SK-N-SH (cell line): ENCODE measurements at regions not wholly inside any gene's neighbourhood (a gene's known extent, or its start where the extent isn't known, plus 50 kb on each side); places are given as distances from the start of the nearest gene placed in this dataset.

ENCODE experiments used
- GABPA ChIP-seq: IDR thresholded peaks from 2 replicates; pipeline ENCODE4 v1.4.0; 2012; ENCODE audit warnings: low read depth, mild to moderate bottlenecking
- POLR2AphosphoS5 ChIP-seq: IDR thresholded peaks from 2 replicates; pipeline ENCODE4 v1.6.1; 2012; ENCODE audit warnings: low read depth, low read length
- RFX5 ChIP-seq: IDR thresholded peaks from 2 replicates; pipeline ENCODE4 v1.6.1; 2012; ENCODE audit warnings: mild to moderate bottlenecking, improper control_type of control experiment, low read length
- ZBTB33 ChIP-seq: IDR thresholded peaks from 2 replicates; pipeline ENCODE4 v1.4.0; 2012; ENCODE audit warnings: low read depth, borderline replicate concordance
- TF ChIP-seq, protein P1 (sequence below): fragments of 200-600 bp; sonication (generic); IDR thresholded peaks from 2 replicates; pipeline ENCODE4 v1.6.1; 2017; ENCODE audit warnings: antibody characterized with exemption, mild to moderate bottlenecking, moderate library complexity
- TF ChIP-seq, protein P2 (sequence below): IDR thresholded peaks from 2 replicates; pipeline ENCODE4 v1.6.1; 2012; ENCODE audit warnings: mild to moderate bottlenecking, low read depth, low read length, moderate library complexity

- TF ChIP-seq GABPA (no peak), RFX5 (no peak), ZBTB33 (no peak), POLR2AphosphoS5 (no peak)
- TF ChIP-seq, protein P1, sequence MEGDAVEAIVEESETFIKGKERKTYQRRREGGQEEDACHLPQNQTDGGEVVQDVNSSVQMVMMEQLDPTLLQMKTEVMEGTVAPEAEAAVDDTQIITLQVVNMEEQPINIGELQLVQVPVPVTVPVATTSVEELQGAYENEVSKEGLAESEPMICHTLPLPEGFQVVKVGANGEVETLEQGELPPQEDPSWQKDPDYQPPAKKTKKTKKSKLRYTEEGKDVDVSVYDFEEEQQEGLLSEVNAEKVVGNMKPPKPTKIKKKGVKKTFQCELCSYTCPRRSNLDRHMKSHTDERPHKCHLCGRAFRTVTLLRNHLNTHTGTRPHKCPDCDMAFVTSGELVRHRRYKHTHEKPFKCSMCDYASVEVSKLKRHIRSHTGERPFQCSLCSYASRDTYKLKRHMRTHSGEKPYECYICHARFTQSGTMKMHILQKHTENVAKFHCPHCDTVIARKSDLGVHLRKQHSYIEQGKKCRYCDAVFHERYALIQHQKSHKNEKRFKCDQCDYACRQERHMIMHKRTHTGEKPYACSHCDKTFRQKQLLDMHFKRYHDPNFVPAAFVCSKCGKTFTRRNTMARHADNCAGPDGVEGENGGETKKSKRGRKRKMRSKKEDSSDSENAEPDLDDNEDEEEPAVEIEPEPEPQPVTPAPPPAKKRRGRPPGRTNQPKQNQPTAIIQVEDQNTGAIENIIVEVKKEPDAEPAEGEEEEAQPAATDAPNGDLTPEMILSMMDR: no peak
- TF ChIP-seq, protein P2, sequence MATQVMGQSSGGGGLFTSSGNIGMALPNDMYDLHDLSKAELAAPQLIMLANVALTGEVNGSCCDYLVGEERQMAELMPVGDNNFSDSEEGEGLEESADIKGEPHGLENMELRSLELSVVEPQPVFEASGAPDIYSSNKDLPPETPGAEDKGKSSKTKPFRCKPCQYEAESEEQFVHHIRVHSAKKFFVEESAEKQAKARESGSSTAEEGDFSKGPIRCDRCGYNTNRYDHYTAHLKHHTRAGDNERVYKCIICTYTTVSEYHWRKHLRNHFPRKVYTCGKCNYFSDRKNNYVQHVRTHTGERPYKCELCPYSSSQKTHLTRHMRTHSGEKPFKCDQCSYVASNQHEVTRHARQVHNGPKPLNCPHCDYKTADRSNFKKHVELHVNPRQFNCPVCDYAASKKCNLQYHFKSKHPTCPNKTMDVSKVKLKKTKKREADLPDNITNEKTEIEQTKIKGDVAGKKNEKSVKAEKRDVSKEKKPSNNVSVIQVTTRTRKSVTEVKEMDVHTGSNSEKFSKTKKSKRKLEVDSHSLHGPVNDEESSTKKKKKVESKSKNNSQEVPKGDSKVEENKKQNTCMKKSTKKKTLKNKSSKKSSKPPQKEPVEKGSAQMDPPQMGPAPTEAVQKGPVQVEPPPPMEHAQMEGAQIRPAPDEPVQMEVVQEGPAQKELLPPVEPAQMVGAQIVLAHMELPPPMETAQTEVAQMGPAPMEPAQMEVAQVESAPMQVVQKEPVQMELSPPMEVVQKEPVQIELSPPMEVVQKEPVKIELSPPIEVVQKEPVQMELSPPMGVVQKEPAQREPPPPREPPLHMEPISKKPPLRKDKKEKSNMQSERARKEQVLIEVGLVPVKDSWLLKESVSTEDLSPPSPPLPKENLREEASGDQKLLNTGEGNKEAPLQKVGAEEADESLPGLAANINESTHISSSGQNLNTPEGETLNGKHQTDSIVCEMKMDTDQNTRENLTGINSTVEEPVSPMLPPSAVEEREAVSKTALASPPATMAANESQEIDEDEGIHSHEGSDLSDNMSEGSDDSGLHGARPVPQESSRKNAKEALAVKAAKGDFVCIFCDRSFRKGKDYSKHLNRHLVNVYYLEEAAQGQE: no peak
Observed at GRCh38 chr6:92126983-92127382, 1292.4 kb downstream of the EPHA7 start.
